ENCODE measurements at regions not wholly inside any gene's neighbourhood (a gene's known extent, or its start where the extent isn't known, plus 50 kb on each side); places are given as distances from the start of the nearest gene placed in this dataset.

- TF ChIP-seq CTCF (IDR thresholded peaks at IDR 0.05) = no peak
- no peak for TF ChIP-seq ZFX (IDR thresholded peaks at IDR 0.05; ENCODE audit: borderline replicate concordance)
Observed at GRCh38 chr19:32289566-32290210, 55.7 kb upstream of the ZNF507 start.
